BLaER1 (cell line): ENCODE measurements at regions not wholly inside any gene's neighbourhood (a gene's known extent, or its start where the extent isn't known, plus 50 kb on each side); places are given as distances from the start of the nearest gene placed in this dataset.

Experiments
- H3K27ac ChIP-seq: shearing (Covaris generic); formaldehyde crosslinking; 2 replicates; pipeline ENCODE4 v1.8.1; 2022
- H3K27me3 ChIP-seq: shearing (Covaris generic); formaldehyde crosslinking; 2 replicates; pipeline ENCODE4 v1.8.1; 2022
- H3K36me3 ChIP-seq: shearing (Covaris generic); formaldehyde crosslinking; 2 replicates; pipeline ENCODE4 v1.8.1; 2022
- H3K4me1 ChIP-seq: shearing (Covaris generic); formaldehyde crosslinking; 2 replicates; pipeline ENCODE4 v1.8.1; 2022
- H3K4me2 ChIP-seq: shearing (Covaris generic); formaldehyde crosslinking; 2 replicates; pipeline ENCODE4 v1.8.1; 2022
- H3K4me3 ChIP-seq: shearing (Covaris generic); formaldehyde crosslinking; 2 replicates; pipeline ENCODE4 v1.8.1; 2022
- H3K9ac ChIP-seq: shearing (Covaris generic); formaldehyde crosslinking; 2 replicates; pipeline ENCODE4 v1.8.1; 2022
- H3K9me3 ChIP-seq: shearing (Covaris generic); formaldehyde crosslinking; 2 replicates; pipeline ENCODE4 v1.8.1; 2022
- H4K20me1 ChIP-seq: shearing (Covaris generic); formaldehyde crosslinking; 2 replicates; pipeline ENCODE4 v1.8.1; 2022
- Cebpa-rat ChIP-seq: shearing (Covaris generic); IDR thresholded peaks from 2 replicates; pipeline ENCODE4 v1.8.1; 2022

DNA sequence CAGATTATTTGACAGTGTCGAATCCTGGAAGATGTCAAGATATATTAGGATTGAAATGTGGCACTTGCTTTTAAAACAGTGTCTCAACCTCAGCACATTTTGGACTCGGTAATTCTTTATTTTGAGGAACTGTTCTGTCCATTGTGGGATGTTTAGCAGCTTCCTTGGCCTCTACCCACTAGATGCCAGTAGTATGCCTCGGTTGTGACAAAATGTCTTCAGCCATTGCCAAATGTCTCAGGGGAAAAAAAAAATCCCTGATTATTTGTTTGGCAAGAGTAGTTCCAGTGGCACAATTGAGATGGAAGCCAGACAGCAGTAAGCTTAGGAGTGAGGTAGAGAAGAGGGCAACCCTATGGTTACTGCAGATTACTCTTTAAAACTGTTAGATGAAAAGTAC, 694.5 kb upstream of the RIOK2 start:
- TF ChIP-seq Cebpa-rat, result no peak
- no peak overlapping the region for H3K4me2 ChIP-seq
- H3K9me3 ChIP-seq, result no peaks in the 10 kb centered on the region
- no peaks in the 10 kb centered on the region for H4K20me1 ChIP-seq
- no peaks in the 10 kb centered on the region for H3K27me3 ChIP-seq
- no peak overlapping the region for H3K9ac ChIP-seq
- H3K36me3 ChIP-seq, result no peaks in the 10 kb centered on the region
- H3K27ac ChIP-seq, result no peak overlapping the region
- no peaks in the 10 kb centered on the region for H3K4me1 ChIP-seq
- H3K4me3 ChIP-seq, result no peak overlapping the region

DNA sequence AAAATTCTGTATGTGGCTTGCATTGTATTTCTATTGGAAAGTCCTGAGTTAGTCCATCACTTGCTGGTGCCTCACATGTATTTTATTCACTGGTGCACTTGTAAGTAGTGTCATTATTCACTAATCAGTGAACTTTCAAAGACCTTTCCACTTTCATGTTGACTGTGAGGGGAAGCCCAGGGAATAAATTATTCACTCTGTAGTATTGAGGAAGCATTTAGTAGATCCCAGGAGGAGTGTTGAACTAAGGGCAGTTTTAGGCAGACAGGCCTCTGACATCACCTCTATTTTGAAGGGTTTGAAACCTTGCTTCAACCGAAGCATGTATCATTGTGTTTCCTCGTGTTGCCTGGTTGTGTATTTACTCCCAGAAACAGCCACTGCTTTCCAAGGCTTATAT, 705.4 kb upstream of the RIOK2 start:
- Histone ChIP-seq H3K9ac (no peak overlapping the region), H3K27me3 (no peaks in the 10 kb centered on the region), H3K27ac (no peak overlapping the region), H4K20me1 (no peaks in the 10 kb centered on the region), H3K4me2 (no peak overlapping the region), H3K4me1 (no peaks in the 10 kb centered on the region), H3K4me3 (no peak overlapping the region), H3K36me3 (no peaks in the 10 kb centered on the region), H3K9me3 (no peaks in the 10 kb centered on the region)
- no peak for TF ChIP-seq Cebpa-rat

DNA sequence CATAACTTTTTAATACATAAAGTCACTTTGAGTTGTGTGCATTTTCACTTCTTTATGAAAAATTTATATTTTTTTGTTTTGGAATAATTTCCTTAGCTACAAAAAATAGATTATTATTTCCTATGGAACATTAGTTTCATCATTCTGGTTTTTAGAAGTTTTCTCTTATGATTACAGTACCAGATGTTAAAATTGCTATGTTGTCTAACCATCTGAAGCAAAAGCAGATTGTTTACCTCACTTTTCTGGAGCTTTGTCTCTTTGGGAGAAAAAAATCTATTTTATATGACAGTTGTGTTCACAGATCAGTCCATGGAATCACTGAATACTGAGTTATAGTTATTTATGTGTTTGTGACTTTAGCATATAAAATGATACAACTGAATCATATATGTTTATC, 708.9 kb upstream of the RIOK2 start:
- TF ChIP-seq Cebpa-rat, result no peak
- Histone ChIP-seq H3K27ac (no peak overlapping the region), H3K4me2 (no peak overlapping the region), H4K20me1 (no peaks in the 10 kb centered on the region), H3K36me3 (no peaks in the 10 kb centered on the region), H3K27me3 (no peaks in the 10 kb centered on the region), H3K9me3 (no peaks in the 10 kb centered on the region), H3K4me3 (no peak overlapping the region), H3K4me1 (no peaks in the 10 kb centered on the region), H3K9ac (no peak overlapping the region)

DNA sequence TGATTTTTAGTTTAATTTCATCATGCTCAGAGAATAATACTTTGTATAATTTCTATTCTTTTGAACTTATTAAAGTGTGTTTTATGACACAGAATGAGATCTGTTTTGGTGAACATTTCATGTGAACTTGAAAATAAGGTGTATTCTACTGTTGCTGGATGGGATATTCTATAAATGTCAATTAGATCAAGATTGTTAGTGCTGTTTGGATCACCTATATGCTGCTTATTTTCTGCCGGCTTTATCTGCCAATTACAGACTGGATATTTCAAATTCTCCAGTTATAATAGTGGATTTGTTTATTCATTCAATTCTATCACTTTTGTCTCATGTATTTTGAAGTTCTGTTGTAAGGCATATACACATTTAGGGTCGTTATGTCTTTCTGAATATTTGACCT, 720.7 kb upstream of the RIOK2 start:
- no peaks in the 10 kb centered on the region for H3K4me1 ChIP-seq
- no peaks in the 10 kb centered on the region for H3K27me3 ChIP-seq
- H3K36me3 ChIP-seq, result no peaks in the 10 kb centered on the region
- no peak for TF ChIP-seq Cebpa-rat
- no peak overlapping the region for H3K4me3 ChIP-seq
- no peak overlapping the region for H3K9ac ChIP-seq
- peaks cover 12% of the 10 kb centered on the region for H3K9me3 ChIP-seq
- H3K27ac ChIP-seq, result no peak overlapping the region
- no peak overlapping the region for H3K4me2 ChIP-seq
- H4K20me1 ChIP-seq, result no peaks in the 10 kb centered on the region

DNA sequence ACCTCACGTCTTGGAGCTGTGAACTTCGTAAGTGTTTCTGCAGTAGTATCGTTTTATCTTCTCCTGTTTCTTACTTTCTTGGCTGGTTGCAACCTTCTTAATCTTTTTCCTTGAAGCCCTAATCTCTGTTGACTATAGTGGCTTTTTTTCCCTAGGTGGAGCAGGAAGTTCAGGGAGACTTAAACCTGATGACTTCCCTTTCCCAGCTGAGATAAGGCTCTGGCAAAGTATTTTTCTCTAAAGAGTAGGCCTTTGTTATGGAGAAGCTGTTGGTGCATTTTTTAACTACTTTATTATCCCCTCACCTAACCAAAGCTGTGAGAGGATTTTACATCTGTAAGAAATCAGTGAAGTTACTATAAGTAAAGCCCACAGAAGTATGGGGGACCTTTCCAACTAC, 723.1 kb upstream of the RIOK2 start:
- Histone ChIP-seq H3K4me1 (no peaks in the 10 kb centered on the region), H3K27me3 (no peaks in the 10 kb centered on the region), H3K4me3 (no peak overlapping the region)

DNA sequence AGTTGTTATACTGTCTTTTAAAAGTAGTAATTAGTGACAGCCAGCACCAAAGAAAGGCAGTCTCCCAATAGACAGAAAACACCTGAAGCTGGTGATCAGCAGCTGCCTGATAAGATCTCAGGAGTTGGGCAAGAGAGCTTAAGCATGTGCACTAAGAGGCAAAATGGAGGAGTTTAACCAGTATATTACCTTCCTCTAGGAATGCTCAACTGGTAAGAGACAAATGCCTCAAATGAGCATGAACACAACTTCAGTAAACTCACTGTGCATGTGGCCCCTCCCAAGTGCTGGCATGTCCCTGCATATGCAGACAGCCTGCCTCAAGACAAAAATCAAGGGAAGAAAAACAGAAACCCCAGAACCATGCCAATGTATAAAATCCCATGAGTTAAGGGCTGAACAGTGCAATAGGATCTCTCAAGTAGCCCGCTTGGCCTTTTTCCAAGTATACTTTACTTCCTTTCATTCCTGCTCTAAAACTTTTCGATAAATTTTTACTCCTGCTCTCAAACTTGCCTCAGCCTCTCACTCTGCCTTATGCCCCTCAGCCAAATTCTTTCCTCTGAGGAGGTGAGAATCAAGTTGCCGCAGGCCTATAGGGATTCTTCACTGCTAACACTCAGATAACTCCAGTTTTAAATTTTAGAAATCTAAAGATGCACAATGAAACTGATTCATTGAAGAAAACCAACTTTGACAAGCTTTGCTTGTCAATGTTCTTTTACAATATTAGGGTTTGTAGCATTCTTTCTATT, 724.8 kb upstream of the RIOK2 start:
- Histone ChIP-seq H3K36me3 (no peaks in the 10 kb centered on the region), H3K4me2 (no peak overlapping the region), H3K27me3 (no peaks in the 10 kb centered on the region), H4K20me1 (no peaks in the 10 kb centered on the region), H3K27ac (no peak overlapping the region), H3K4me3 (no peak overlapping the region), H3K9ac (no peak overlapping the region), H3K9me3 (peaks cover 12% of the 10 kb centered on the region), H3K4me1 (no peaks in the 10 kb centered on the region)
- no peak for TF ChIP-seq Cebpa-rat

More for the DNA sequence above, 723.1 kb upstream of the RIOK2 start:
- H3K9ac ChIP-seq, result no peak overlapping the region
- no peak overlapping the region for H3K4me2 ChIP-seq
- no peaks in the 10 kb centered on the region for H3K36me3 ChIP-seq
- no peak for TF ChIP-seq Cebpa-rat
- H4K20me1 ChIP-seq, result no peaks in the 10 kb centered on the region
- no peak overlapping the region for H3K27ac ChIP-seq
- H3K9me3 ChIP-seq, result peaks cover 12% of the 10 kb centered on the region

DNA sequence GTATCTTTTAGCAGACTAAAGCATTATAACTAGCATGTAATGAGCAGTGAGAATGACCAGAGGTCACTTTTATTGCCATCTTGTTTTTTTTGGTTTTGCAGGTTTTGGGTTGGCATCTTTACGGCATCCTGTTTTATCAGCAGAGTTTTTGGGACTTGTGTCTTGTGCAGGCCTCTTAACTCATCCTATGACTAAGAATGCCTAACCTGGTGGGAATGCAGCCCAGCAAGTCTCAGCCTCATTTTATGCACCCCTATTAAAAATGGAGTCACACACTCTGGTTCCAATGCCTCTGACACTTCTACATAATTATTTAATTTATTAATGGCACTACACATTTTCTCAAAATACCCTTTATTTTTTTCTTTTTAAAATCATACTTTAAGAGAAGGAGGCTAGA, 726.5 kb upstream of the RIOK2 start:
- H3K4me1 ChIP-seq, result no peaks in the 10 kb centered on the region
- H3K4me3 ChIP-seq, result no peak overlapping the region
- no peak overlapping the region for H3K27ac ChIP-seq
- H3K36me3 ChIP-seq, result no peaks in the 10 kb centered on the region
- no peak for TF ChIP-seq Cebpa-rat
- H3K9me3 ChIP-seq, result peaks cover 1% of the 10 kb centered on the region
- no peaks in the 10 kb centered on the region for H4K20me1 ChIP-seq
- no peaks in the 10 kb centered on the region for H3K27me3 ChIP-seq
- H3K9ac ChIP-seq, result no peak overlapping the region
- H3K4me2 ChIP-seq, result no peak overlapping the region

DNA sequence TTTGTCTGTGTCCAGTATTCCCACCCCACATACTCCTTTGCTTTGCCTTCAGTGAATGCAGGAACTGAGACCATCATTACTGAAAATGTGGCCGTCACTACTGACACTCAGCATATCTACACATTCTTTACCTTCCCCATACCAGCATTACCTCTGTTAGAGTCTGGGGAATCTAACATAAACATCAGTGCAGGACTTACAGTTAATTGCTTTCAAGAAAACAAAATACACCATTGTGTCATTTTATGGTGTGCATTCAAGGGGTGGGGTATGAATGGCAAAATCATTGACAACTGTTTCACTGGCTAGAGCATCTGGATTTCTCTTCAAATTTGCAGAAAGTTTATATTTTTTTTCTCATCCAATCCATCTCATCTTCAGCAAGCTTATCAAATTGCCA, 731.4 kb upstream of the RIOK2 start:
- Histone ChIP-seq H3K27ac (no peak overlapping the region), H3K4me1 (no peaks in the 10 kb centered on the region), H4K20me1 (no peaks in the 10 kb centered on the region), H3K27me3 (no peaks in the 10 kb centered on the region), H3K36me3 (no peaks in the 10 kb centered on the region), H3K4me3 (no peak overlapping the region), H3K4me2 (no peak overlapping the region), H3K9ac (no peak overlapping the region), H3K9me3 (no peaks in the 10 kb centered on the region)
- TF ChIP-seq Cebpa-rat, result no peak

DNA sequence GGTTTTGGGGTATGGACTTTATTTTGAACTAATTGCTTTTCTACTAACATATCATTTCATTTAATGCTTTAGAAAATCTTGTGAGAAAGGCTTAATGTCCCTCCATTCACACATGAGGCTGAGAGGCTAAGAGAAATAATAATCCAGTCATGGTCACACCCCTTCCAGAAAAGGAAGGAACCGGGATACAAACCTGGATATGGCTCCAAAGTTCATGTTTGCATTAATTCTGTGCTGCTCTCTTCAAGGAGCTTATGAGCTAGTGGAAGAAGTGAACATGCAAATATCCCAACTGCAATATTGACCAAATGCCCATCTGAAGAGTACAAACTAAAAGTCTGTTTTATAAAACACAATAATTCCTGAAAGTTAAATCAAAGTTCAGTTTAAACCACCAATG, 732.1 kb upstream of the RIOK2 start:
- H3K36me3 ChIP-seq, result no peaks in the 10 kb centered on the region
- TF ChIP-seq Cebpa-rat, result no peak
- H3K9ac ChIP-seq, result no peak overlapping the region
- no peak overlapping the region for H3K27ac ChIP-seq
- H3K9me3 ChIP-seq, result no peaks in the 10 kb centered on the region
- no peaks in the 10 kb centered on the region for H3K27me3 ChIP-seq
- H4K20me1 ChIP-seq, result no peaks in the 10 kb centered on the region
- no peaks in the 10 kb centered on the region for H3K4me1 ChIP-seq
- H3K4me3 ChIP-seq, result no peak overlapping the region
- no peak overlapping the region for H3K4me2 ChIP-seq

DNA sequence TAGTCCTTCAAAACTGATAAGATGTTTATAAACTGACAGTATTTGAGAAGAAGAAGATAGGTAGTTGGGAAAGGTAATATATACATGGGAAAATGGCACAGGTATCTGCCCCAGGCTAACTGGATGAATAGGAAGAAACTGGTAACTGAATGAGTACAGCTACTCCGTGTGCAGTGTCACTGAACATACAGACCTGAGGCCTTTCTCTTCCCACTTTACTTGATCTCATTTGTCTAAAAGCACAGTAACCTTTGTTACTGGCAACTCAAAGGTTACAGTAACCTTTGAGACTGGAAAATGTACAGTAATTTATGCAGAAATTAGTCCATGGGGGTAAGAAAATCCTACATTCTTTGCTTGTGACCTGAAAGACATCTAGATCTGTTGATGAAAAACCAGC, 735.0 kb upstream of the RIOK2 start:
- Histone ChIP-seq H3K27me3 (no peaks in the 10 kb centered on the region), H3K4me2 (no peak overlapping the region), H3K36me3 (no peaks in the 10 kb centered on the region), H3K4me3 (no peak overlapping the region), H3K9ac (no peak overlapping the region), H3K4me1 (no peaks in the 10 kb centered on the region), H3K9me3 (no peaks in the 10 kb centered on the region), H3K27ac (no peak overlapping the region), H4K20me1 (no peaks in the 10 kb centered on the region)
- TF ChIP-seq Cebpa-rat, result no peak

DNA sequence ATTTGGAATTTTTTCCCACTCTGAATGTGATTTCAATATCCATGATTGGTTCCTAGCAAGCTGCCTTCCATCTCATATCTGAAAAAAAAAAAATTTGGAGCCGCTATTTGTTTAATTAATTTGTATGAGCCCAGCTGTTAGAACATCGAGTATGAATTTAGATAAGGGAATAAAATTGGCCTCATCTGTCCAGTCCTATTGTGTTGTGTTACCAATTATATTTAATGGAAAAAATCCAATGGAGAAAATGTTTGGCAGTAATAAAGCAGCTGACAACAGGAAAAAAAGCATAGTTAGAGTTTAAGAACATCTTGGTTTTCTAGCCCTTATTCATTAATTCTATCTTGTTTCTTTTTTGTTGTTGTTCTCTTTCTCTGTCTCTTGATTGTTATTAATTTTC, 735.6 kb upstream of the RIOK2 start:
- Histone ChIP-seq H3K27ac (no peak overlapping the region), H3K4me2 (no peak overlapping the region), H3K36me3 (no peaks in the 10 kb centered on the region), H3K4me3 (no peak overlapping the region), H3K9me3 (no peaks in the 10 kb centered on the region), H3K27me3 (no peaks in the 10 kb centered on the region), H3K9ac (no peak overlapping the region), H4K20me1 (no peaks in the 10 kb centered on the region), H3K4me1 (no peaks in the 10 kb centered on the region)
- TF ChIP-seq Cebpa-rat, result no peak
